Medulla oblongata (tissue), 1 donor: ENCODE measurements at regions not wholly inside any gene's neighbourhood (a gene's known extent, or its start where the extent isn't known, plus 50 kb on each side); places are given as distances from the start of the nearest gene placed in this dataset.

Experiments
- DNase-seq: peaks from one replicate; pipeline ENCODE4 v3.0.0-alpha.2; 2015; ENCODE audit errors: extremely low spot score

DNA sequence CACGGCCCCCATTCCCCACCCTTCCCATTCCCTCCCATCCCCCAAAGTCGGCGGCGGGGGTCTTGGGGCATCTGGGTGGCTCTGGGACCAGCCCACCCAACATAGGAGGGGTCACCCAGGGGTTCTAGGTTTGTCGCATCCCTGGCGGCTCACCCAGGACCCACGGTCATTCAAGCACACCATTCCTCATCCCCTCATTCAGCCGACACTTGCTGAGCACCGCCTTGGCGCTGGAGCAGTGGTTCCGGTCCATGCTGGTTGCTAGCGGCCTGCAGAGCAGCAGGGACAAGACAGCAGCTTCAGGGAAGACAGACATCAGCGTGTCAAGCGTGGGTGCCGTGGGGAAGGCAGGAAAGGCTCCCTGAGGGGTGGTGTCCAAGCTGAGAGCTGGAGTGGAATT lies 50.5 kb upstream of the OTOS start:
- no peak for DNase-seq

DNA sequence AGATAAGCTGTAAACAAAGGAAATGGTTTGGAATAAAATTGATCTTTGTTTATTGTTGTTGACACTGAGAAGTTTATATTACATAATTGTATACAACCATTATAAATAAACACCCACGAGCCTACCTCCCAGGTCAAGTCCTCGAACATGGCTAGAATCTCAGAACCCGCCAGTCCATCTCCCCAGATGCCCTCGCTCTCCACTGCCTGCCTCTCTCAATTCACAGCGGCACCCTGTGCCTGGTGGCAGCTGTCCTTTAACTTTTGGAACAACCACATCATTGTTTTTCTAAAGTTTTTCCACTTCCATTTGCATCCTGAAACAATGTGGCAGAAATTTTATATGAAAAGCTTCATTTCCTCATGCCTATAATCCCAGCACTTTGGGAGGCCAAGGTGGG lies 52.2 kb upstream of the OTOS start:
- peak; percentile 55 for DNase-seq

DNA sequence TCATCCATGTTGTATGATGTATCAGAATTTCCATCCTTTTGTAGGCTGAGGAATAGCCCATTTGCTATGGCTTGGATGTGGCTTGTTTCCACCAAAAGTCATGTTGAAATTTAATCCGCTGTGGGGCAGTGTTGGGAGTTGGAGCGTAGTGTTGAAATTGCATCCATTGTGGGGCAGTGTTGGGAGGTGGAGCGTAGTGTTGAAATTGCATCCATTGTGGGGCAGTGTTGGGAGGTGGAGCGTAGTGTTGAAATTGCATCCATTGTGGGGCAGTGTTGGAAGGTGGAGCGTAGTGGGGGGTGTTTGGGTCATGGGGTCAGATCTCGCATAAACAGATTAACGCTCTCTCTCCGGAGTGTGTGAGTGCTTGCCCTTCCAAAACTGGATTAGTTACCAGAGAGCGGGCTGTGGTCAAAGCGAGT lies 53.9 kb upstream of the OTOS start:
- peak; percentile 24 for DNase-seq

DNA sequence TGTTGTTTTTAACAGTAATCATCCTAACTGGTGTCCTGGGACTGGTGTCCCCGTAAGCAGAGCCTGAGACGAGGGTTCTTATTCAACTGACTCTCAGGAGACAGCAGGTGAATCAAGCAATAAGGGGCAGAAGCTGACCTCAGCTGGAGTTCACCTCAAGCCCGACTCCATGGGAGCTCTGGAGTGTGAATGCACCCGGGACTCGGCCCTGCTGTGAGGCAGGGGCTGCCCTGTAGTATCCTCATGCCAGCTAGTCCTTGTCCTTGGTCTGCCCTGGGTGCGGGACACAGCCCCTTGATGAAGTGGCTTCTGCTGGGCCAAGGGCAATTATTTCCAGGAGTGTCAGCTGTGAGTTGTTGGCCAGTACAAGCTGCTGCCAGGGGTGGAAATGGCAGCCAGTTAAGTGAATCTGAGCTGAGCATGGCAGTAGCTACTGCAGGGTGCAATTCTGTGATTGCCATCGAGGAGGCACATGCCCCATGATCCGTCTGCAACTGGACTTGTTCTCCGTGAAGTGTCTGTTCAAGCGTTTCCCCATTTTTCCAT lies 54.9 kb upstream of the OTOS start:
- no peak for DNase-seq

DNA sequence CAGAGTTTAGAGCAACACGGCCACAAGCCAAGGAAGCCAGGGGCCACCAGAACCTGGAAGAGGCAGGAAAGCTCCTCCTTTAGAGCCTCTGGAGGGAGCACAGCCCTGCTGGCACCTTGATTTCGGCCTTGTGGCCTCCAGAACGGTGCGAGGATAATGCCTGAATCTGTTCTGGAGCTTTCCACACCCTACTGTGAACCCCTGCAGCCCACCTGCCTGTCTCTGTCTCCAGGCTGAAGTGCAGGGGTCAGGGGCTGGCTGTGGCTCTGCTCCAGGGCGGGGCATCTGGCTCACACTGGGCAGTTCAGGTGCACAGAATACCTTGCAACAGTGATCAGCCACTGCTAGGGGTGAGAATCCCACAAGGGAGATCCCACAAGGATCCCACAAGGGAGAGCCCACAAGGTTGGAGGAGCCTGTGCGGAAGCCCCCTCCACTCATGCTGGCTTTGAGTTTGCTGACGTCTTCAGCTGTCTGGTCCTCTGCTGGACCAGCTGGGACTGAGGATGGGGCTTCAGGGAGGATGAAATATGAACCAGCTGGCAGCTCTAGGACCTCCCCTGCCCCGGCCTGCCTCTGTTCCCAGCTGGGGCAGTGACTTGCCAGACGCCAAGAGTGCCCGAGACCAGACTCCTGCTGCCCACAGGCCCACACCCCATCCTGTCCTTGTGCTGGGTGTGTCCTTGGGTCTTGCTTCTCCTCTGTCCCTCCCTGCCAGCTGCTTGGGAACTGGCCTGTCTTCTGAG lies 56.4 kb upstream of the OTOS start:
- no peak for DNase-seq

DNA sequence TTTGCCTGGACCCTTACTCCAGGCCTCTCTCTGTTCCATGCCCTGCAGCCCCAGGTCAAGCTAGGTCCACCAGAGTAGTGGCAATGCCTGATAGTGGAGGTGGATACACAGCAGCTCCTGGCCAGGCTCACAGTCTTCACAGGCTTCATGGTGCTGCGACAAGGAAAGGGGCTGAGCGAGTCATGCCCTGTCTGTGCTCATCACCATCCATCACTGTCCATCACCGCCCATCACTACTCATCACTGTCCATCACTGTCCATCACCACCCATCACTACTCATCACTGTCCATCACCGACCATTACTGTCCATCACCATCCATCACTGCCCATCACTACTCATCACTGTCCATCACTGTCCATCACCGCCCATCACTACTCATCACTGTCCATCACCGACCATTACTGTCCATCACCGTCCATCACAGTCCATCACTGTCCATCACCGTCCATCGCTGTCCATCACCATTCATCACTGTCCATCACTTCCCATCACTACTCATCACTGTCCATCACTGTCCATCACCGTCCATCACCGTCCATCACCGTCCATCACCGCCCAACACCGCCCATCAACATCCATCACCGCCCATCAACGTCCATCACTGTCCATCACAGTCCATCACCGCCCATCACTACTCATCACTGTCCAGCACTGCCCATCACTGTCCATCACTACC lies 57.1 kb upstream of the OTOS start:
- no peak for DNase-seq

DNA sequence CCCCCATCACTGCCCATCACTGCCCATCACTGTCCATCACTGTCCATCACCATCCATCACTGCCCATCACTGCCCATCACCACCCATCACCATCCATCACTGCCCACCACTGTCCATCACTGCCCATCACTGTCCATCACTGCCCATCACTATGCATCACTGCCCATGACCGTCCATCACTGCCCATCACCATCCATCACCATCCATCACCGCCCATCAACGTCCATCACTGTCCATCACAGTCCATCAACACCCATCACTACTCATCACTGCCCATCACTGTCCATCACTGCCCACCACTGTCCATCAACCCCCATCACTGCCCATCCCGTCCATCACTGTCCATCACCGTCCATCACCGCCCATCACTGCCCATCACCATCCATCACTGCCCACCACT lies 57.8 kb upstream of the OTOS start:
- DNase-seq = no peak

DNA sequence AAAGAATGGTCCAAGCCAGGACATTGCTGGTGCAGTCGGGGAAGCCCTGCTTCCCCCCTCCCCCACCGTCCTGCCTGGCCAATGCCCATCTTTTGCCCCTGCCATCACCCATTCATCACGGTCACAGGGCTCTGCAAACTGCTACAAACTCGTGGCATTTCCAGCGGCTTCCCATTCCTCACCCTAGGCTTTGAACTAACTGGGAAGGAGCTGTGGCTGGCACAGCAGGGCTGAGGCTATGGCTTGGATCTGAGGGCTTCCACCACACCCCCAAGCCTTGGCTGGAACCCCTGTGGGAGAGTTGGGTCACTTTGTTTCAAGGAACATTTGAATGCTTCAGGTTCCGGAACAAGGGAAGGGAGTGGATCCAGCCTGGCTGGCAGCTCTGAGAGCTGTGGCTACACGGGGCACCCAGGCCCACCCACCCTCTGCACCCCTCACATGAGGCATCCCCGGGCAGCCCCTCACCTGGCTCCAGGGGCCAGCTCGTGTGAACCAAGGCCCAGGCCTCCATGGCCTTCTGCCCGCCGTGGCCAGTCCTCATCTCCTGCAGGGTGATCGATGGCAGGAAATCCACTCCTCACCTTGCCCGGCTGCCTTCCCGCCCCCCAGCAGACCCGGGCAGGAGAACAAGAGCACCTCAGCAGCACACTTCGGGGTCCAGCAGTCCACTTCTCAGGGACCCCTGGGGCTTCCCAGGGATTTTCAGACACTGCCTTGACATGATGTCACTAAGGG lies 58.8 kb upstream of the OTOS start:
- no peak for DNase-seq

DNA sequence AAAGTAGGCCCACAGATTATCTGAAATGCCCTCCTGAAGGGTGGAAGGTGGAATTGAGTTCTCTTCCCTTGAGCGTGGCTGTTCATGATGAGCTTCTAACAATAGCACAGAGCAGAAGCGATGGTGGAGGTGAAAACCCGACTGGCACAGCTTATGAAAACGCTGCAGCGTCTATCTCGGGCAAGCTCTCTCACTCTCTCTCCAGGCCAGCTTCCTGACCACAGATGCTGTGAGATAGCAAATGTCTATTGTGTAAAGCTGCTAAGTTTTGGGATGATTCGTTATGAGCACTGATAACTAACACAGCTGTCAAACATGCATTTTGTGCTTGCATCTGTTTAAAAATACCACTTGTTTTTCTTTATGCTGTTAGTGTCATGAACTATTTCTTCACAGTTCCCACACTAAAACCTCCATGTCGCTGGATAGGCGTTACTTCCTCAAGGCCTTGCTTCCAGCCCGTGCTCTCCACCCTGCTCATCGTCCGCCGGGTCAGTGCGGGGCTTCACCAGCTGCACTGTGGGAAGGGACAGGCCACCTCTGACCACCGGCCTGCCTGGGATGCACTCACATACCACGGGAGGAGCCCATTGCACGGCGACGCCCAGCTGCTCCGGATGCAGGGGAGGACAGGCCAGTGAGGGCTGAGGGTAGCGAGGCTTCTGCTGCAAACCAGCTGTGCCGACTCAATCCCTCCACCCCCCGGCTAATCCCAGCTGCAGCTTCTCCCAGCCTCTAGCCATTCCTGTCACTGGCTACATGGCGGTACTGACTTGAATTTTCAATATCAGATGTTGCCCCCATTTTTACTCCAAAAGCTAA lies 60.0 kb upstream of the OTOS start:
- DNase-seq = no peak

DNA sequence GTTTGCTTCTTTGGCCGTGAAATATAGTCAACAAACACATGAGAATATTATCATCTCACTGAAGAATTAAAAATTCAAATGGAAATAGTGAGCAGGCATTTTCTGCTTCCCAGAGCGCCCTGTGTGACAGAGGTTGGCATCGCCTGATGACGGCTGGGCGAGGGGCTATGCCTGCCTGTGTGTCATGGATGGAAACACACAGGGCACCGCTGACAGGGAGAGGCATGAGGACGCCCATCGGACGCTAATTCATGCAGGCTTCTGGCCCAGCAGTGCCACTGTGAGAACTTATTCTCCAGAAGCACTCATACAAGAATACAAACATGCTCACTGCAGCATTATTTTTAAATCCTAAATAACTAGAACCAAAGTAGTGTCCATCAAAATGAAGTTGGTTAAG lies 61.4 kb upstream of the OTOS start:
- peak; percentile 32 for DNase-seq

DNA sequence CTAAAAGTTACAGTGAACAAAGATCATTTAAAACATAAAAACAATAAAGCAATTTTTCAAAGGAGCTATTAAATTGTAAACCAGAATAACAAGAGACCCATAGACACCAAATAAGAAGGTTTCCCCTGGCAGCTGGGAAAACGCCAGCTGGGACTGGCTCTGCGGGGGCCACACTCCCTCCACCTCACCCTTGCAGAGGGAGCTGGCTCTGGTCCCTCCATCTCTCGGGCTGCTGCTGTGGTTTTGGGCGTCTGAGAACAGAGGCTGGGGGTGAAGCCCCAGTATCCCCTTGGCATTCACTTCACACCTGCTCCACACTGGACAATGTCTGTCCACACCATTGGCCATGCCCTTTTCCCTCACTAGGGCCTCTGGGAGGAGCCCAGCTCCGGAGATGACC lies 62.1 kb upstream of the OTOS start:
- DNase-seq = no peak

DNA sequence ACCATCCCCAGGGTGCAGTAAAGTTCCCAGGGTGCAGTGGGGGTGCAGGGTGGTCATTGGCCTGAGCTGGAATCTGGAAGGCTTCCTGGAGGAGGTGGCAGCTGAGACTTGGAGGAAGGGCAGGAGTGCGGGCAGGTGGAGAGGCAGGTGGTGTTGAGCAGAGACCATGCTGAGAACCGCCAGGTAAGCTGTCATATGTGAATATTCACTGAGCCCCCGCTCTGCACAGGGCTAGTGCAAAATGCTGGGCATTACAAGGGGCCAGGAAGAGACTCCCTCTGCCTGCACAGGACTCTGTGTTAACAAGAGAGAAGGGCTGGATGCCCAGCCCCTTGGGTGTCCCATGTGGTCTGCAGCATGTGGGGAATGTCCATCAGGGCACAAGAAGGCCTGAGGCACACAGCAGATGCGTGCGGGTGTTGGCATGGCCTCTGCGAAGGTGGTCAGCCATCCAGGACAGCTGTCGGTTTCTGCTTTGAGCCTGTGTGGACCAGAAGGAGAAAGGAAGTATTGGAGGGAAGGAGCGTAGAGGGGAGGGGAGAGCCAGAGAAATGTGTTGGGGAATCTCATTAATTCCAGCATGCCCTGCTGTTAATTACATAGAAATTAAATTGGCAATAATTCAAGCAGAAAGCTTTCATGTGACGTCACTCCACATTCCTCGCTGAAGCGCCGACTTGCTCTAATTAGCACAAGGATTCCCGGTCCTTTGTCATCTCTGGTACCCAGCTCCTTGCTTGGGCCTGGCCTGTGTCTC lies 62.8 kb upstream of the OTOS start:
- no peak for DNase-seq

DNA sequence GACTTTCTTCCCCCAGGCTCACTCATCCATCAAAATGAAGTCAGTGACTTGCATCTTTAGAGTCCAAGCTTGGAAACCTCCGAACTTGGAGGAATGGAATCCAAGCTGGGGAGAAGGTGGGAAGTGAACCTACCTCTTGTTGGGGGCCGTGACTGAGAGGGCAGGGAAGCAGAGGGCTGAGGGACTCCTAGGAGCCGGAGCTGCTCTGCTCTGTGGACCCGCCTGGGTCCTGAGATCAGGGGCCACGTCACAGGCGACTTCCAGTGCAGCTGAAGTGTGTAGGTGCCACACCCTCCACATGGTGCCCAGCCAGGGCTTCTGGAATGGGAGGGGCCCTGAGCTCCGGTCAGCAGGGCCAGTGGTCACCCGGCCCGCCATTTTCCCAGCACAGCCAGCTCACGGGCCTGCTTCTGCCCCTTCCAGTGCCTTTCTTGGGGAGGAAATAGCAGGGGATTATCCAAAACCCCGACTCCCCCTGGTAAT lies 63.4 kb upstream of the OTOS start:
- no peak for DNase-seq

DNA sequence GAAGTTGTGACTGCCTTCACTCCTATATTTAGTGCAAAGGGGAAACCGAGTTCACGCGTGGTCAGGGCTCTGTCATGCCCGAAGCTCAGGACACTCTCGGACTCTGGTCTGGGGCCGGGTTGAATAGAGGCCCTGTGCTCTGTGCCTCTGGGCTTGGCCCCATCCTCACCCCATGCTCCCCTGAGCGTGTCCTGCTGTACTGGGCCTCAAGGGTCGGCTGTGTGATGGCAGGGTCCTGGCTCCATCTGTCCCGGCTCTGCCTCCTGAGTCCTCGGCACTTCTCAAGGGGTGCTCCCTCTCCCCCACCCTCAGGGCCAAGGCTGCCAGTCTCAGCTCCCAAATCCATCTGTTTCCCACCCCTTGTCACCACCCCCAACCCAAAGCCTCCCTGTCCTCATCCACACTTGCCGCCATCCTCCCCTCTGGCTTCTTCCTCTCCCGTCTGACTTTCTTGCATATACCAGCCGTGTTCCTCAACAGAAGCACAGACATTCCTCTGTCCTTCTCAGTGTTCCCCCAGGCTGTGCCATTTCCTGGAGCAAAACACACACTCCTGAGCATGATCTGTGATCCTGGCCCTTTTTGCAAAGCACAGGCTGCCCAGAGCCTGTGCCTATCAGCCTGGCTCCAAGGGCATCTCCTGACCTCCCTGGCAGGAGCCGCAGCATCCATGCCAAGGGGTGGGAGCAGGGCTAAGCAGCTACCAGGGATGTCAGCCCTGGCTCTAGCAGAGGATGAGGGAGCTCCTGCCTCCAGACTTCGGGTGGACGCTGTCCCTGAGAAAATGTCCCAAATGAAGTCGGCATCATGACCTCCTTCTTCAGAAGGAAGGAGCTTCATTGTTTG lies 64.2 kb upstream of the OTOS start:
- DNase-seq = no peak

DNA sequence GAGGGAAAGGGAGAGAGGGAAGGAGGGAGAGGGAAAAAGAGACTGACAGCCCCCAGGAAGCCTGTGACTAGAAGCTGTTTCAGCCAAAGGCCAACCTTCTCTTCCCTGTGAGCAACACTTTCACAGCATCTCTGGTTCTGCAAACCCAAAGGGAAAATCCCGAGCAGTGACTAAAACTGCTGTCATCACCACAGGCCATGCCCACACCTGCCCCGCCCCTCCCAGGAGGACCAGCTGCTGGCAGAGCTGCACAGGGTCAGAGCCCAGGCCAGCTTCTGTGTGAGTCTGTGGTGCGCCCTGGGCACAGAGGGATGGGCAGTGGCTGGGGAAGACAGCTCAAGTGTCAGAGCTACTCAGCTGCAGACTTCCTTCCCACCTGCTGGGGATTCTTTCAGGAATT lies 64.9 kb upstream of the OTOS start:
- no peak for DNase-seq

DNA sequence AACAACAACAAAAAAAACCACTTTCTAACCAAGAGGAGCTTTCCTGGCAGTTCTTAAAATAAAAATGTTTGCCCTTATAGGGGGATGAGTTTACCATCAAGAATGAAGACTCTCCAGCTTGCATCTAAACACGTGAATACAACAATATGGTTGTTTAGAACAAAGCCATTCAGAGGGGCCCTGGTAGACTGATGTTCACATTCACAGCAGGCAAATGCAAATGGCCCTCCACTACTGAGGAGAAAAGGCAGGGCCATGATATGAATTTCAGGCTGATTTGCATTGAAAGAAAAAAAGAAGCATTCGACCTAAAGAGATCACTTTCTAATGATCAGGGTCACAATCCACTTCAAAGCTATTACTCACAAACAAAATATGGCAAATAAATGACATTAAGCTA lies 65.3 kb upstream of the OTOS start:
- DNase-seq = no peak

DNA sequence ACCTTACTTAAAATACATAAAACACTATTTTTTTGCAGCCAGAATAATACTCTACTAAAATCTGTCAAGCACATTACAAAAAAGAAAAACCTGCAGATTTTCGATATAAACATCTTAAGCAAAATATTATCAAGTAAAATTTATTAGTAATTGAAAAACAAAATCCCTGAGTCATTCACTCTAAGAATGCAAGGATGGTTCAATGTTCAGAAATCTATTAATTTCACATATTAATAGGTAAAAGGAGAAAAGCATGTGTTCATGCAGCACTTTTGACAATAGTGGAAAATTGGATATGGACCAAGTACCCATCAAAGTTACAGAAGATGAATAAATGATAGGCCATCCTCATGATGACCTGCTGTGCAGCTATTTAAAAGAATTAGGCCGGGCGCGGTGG lies 66.2 kb upstream of the OTOS start:
- DNase-seq = no peak

DNA sequence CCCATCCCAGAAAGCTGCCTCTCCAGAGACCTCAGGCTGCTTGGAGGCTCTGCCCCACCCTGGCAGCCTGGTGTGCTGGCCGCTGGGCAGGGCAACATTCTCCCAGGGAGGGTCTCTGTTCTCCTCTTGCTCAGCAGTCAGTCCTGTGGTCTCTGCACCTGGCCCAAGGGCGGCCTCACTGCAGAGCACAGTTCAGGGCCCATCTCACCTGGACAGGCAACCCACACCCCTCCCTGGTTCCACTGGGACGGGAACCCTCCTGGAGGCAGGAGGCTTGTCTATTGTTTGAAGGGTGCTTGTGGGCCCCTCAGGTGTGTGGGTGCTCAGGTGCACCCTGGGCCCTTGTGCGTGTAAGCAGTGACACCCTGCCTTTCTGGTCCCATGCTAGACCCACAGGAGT lies 67.2 kb upstream of the OTOS start:
- no peak for DNase-seq

DNA sequence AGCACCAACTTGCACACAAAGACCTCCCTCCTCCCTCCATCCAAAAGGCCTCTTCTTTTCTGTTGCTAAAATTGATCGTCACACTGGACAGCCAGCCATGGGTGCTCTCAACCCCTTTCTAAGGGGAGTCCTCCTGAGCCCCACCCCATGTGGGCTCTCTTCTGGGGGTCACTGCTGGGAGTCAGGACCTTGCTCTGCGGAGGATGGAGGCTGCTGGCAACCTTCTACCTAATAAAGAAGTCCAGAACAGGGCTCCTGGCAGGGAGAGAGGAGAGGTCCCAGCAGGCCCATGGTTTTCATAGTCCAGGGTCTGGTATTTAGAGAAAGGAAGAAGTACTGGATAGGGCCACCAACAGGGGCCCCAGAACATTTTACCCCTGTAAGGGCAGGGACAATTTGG lies 67.6 kb upstream of the OTOS start:
- no peak for DNase-seq

DNA sequence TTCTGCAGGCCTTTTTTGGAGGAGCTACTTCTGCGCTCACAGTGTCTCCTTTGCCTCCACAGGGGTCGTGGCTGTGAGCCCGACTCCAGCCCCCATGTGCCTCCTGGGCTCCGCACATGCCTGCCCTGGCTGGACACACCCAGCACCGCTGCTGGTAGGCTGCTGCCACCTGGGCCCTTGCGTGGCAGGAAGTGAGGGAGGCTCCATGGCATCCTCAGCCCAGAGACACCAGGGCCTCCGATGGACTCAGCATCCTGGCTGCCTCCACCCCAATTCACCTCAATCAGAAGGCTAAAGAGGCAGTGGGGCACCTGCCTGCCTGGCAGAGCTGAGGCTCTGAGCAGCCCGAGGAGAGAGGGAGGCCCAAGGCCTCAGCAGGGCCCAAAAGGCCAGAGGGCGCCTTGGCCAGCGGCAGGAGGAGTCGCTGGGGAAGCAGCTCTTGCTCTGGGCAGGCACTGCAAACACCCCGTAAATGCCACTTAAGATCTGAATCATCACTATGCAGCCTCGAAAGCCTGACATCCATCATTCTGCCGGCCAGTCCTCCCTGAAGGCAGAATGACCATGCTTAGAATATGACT lies 68.3 kb upstream of the OTOS start:
- no peak for DNase-seq
